Retinal pigment epithelial cell (primary cell): ENCODE measurements at regions not wholly inside any gene's neighbourhood (a gene's known extent, or its start where the extent isn't known, plus 50 kb on each side); places are given as distances from the start of the nearest gene placed in this dataset.

ENCODE experiments used
- DNase-seq: peaks from one replicate; pipeline ENCODE4 v3.0.0-alpha.2; 2010; ENCODE audit warnings: low read depth
- H3K4me3 ChIP-seq: 2 replicates; pipeline ENCODE4 v1.5.1; 2011; ENCODE audit warnings: mild to moderate bottlenecking, low read length, control low read depth, moderate library complexity
- CTCF ChIP-seq: conservative IDR thresholded peaks from 2 replicates; pipeline ENCODE4 v1.5.1; 2011; ENCODE audit warnings: low read depth, low read length, control low read depth, inconsistent platforms

- no peak for DNase-seq
- H3K4me3 ChIP-seq, result no peak overlapping the region
- no peak for TF ChIP-seq CTCF
Measured at GRCh38 chr4:184952522-184952921, 65.8 kb upstream of the HELT start.

DNA sequence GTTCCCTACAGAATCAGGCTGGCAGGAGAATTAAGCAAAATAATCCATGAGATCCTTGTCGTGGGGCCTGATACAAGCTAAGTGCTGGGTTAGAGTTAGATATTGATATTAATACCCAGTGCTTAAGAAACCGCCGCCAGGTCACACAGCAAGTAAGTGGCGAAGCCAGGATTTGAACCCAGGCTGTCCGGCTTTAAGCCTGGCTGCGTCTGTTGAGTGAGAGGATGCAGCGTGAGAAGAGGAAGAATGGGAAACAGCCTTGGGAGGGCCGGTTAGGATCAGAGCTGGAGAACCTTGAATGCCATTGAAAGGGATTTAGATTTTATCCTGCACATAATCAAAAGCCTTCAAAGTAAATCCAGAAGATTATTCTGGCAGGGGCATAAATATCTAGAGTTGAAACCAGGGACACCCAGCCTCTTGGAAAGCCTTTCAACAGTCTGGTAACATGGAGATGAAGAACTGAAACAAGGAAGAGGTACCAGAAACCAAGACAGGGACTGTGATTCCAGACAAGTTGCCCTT is 64.8 kb upstream of the HELT start:
- DNase-seq, result peak; percentile 59
- H3K4me3 ChIP-seq, result no peak overlapping the region
- TF ChIP-seq CTCF, result no peak

DNA sequence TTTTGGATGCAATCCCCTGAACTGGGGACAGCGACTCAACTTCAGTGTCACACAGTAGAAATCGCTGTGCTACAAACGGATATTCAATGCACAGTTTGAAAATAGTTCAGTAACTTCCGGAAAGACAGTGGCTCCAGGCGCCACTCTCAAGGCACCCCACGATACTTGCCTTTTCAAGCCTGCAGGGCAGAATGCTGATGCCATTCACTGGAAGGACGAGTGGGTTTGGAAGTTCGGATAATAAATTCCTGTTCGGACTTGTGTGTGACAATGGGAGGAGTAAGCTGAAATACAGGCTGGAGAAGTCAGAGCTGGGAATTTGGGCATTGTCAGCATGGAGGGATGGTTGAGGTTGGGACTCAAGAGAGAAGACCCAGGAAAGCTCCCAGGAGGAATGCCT is 64.3 kb upstream of the HELT start:
- TF ChIP-seq CTCF, result no peak
- DNase-seq, result no peak
- no peak overlapping the region for H3K4me3 ChIP-seq

- no peak overlapping the region for H3K4me3 ChIP-seq
- DNase-seq, result no peak
- TF ChIP-seq CTCF, result no peak
Measured at GRCh38 chr4:184954482-184954881, 63.8 kb upstream of the HELT start.

DNA sequence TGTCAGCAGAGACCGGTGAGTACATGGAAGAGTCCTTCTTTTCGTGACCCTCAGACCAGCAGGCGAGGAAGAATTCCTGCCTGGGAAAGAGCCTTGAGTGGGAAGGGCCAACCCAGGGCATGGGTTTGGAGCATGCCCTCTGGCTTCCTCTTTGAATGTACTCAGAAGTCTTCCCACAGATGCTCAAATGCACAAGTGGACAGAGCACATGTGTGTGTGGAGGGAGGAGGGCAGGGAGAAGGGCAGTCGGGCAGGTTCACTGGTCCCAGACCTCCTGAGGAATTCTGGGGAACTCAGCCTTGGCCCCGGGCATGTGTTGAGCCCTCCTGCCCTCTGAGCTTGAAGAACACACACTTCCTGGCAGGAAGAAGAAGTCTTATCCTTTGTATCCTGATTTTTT is 63.2 kb upstream of the HELT start:
- no peak for TF ChIP-seq CTCF
- H3K4me3 ChIP-seq, result no peak overlapping the region
- no peak for DNase-seq

- no peak overlapping the region for H3K4me3 ChIP-seq
- DNase-seq, result no peak
- no peak for TF ChIP-seq CTCF
Measured at GRCh38 chr4:184955636-184956035, 62.7 kb upstream of the HELT start.

DNA sequence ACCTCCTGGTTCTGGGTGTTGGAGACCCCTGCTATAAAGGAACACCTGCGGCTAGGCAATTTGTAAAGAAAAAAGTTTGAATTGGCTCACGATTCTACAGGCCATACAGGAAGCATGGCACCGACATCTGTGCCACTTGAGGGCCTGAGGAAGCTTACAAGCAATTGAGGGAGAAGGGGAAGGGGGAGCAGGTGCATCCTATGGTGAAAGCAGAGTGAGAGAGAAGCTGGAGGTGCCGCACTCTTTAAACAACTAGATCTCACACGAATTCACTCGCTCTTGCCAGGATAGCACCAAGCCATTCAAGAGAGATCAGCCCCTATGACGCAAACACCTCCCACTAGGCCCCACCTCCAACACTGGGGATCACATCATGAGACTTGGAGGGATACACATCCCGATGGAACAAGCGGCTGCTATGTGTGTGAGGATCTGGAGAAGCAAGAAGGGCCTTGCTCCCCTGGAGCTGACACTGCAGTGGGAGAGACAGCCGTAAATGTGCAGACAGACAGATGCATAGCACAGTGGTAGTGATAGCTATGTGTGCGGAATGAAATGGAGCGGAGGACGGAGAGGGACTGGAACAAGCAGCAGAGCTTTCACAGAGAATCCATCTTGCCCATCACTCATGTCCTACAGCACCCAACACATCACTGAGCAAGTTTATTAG is 60.7 kb upstream of the HELT start:
- DNase-seq, result no peak
- TF ChIP-seq CTCF, result no peak
- H3K4me3 ChIP-seq, result no peak overlapping the region
